AG20443 (cell line): ENCODE measurements at regions not wholly inside any gene's neighbourhood (a gene's known extent, or its start where the extent isn't known, plus 50 kb on each side); places are given as distances from the start of the nearest gene placed in this dataset.

ENCODE experiments used
- DNase-seq: peaks from one replicate; pipeline ENCODE4 v3.0.0; 2012; ENCODE audit warnings: low spot score, mixed read lengths

GRCh38 chr2:129733579-129733978 is 245.9 kb upstream of the RAB6C start:
- no peak for DNase-seq

- DNase-seq = no peak
Measured at GRCh38 chr2:129734343-129735034, 245.0 kb upstream of the RAB6C start.

- DNase-seq = no peak
Measured at GRCh38 chr2:129735576-129735975, 243.9 kb upstream of the RAB6C start.

GRCh38 chr2:129737660-129738527 is 241.6 kb upstream of the RAB6C start:
- DNase-seq = no peak

- no peak for DNase-seq
Measured at GRCh38 chr2:129738799-129739198, 240.7 kb upstream of the RAB6C start.

GRCh38 chr2:129740504-129740903 is 239.0 kb upstream of the RAB6C start:
- DNase-seq = no peak

- DNase-seq = no peak
Measured at GRCh38 chr2:129741165-129741564, 238.3 kb upstream of the RAB6C start.

- no peak for DNase-seq
Measured at GRCh38 chr2:129741623-129742022, 237.8 kb upstream of the RAB6C start.

- no peak for DNase-seq
Measured at GRCh38 chr2:129742415-129743180, 236.9 kb upstream of the RAB6C start.

GRCh38 chr2:129744141-129744540 is 235.3 kb upstream of the RAB6C start:
- no peak for DNase-seq

- DNase-seq = no peak
Measured at GRCh38 chr2:129744649-129745048, 234.8 kb upstream of the RAB6C start.

GRCh38 chr2:129747500-129748125 is 231.9 kb upstream of the RAB6C start:
- DNase-seq = no peak

GRCh38 chr2:129748250-129748649 is 231.2 kb upstream of the RAB6C start:
- no peak for DNase-seq

GRCh38 chr2:129748653-129749052 is 230.8 kb upstream of the RAB6C start:
- no peak for DNase-seq

GRCh38 chr2:129751409-129751808 is 228.1 kb upstream of the RAB6C start:
- no peak for DNase-seq

GRCh38 chr2:129752176-129752575 is 227.3 kb upstream of the RAB6C start:
- no peak for DNase-seq

- no peak for DNase-seq
Measured at GRCh38 chr2:129752686-129753085, 226.8 kb upstream of the RAB6C start.

- DNase-seq = no peak
Measured at GRCh38 chr2:129753261-129753660, 226.2 kb upstream of the RAB6C start.

- DNase-seq = no peak
Measured at GRCh38 chr2:129754421-129754820, 225.0 kb upstream of the RAB6C start.

GRCh38 chr2:129754831-129755230 is 224.6 kb upstream of the RAB6C start:
- DNase-seq = no peak

- no peak for DNase-seq
Measured at GRCh38 chr2:129755786-129756185, 223.7 kb upstream of the RAB6C start.

GRCh38 chr2:129756276-129756675 is 223.2 kb upstream of the RAB6C start:
- DNase-seq = no peak
